HEK293 (cell line): ENCODE measurements at regions not wholly inside any gene's neighbourhood (a gene's known extent, or its start where the extent isn't known, plus 50 kb on each side); places are given as distances from the start of the nearest gene placed in this dataset.

Experiments used
- CTCF ChIA-PET: fragments of 350-600 bp; formaldehyde crosslinking; extraction: SDS; loops from one replicate; lab custom pipeline; 2021; ENCODE audit warnings: antibody characterized with exemption; lab: Yijun Ruan, JAX
- POLR2A ChIA-PET: fragments of 300-600 bp; formaldehyde crosslinking; extraction: SDS; loops from one replicate; lab custom pipeline; 2020; ENCODE audit warnings: antibody characterized with exemption, inconsistent platforms; lab: Yijun Ruan, JAX
- H3K27ac ChIP-seq: fragments of 200-500 bp; sonication (Bioruptor generic); 2 replicates; pipeline ENCODE4 v1.5.1; 2014; ENCODE audit warnings: low read depth, low read length, control low read depth, inconsistent platforms; ENCODE audit errors: extremely low read depth
- H3K36me3 ChIP-seq, 2 experiments: fragments of 200-500 bp in 1 of 2; sonication (Bioruptor generic) in 1 of 2; 1 replicate in 1 of 2; 2 replicates in 1 of 2; pipeline ENCODE4 v1.5.1; 2014 to 2017; ENCODE audit warnings: inconsistent platforms in 2 of 2, low read length in 2 of 2; ENCODE audit not compliant: control insufficient read depth in 2 of 2, insufficient read depth in 1 of 2
- H3K4me1 ChIP-seq: fragments of 200-500 bp; sonication (Bioruptor generic); 2 replicates; pipeline ENCODE4 v1.5.1; 2014; ENCODE audit warnings: mild to moderate bottlenecking, low read length, inconsistent platforms; ENCODE audit not compliant: control insufficient read depth, insufficient read depth
- H3K4me3 ChIP-seq: 2 replicates; pipeline ENCODE4 v1.5.1; 2011; ENCODE audit warnings: low read depth, mild to moderate bottlenecking, control low read depth, low read length, moderate library complexity
- H3K9me3 ChIP-seq: fragments of 200-500 bp; sonication (Bioruptor generic); 2 replicates; pipeline ENCODE4 v1.5.1; 2014; ENCODE audit warnings: low read depth, low read length, inconsistent platforms; ENCODE audit not compliant: control insufficient read depth, insufficient read depth
- BCL11A ChIP-seq: fragments of 450-650 bp; formaldehyde crosslinking; IDR thresholded peaks from 2 replicates; pipeline ENCODE4 v1.5.1; 2016; ENCODE audit warnings: low read depth, missing biosample characterization, missing genetic modification characterization
- IKZF3 ChIP-seq: fragments of 450-650 bp; IDR thresholded peaks from 2 replicates; pipeline ENCODE4 v1.5.0; 2018; ENCODE audit warnings: missing biosample characterization, mild to moderate bottlenecking, missing genetic modification characterization, moderate library complexity
- SALL2 ChIP-seq: fragments of 450-650 bp; formaldehyde crosslinking; IDR thresholded peaks from 2 replicates; pipeline ENCODE4 v1.5.0; 2017; ENCODE audit warnings: missing biosample characterization, mild to moderate bottlenecking, missing genetic modification characterization, borderline replicate concordance
- YY2 ChIP-seq: fragments of 450-650 bp; formaldehyde crosslinking; IDR thresholded peaks from 2 replicates; pipeline ENCODE4 v1.5.1; 2016; ENCODE audit warnings: missing biosample characterization, missing genetic modification characterization
- ZBTB20 ChIP-seq: fragments of 450-650 bp; formaldehyde crosslinking; IDR thresholded peaks from 2 replicates; pipeline ENCODE4 v1.5.1; 2016; ENCODE audit warnings: missing biosample characterization, missing genetic modification characterization
- ZNF121 ChIP-seq: fragments of 450-650 bp; formaldehyde crosslinking; IDR thresholded peaks from 2 replicates; pipeline ENCODE4 v1.5.1; 2016; ENCODE audit warnings: missing biosample characterization, missing genetic modification characterization
- ZNF23 ChIP-seq: fragments of 450-650 bp; formaldehyde crosslinking; IDR thresholded peaks from 2 replicates; pipeline ENCODE4 v1.5.1; 2016; ENCODE audit warnings: missing biosample characterization, missing genetic modification characterization, borderline replicate concordance
- ZNF404 ChIP-seq: fragments of 450-650 bp; formaldehyde crosslinking; IDR thresholded peaks from 2 replicates; pipeline ENCODE4 v1.5.1; 2017; ENCODE audit warnings: missing biosample characterization, missing genetic modification characterization
- ZNF558 ChIP-seq: fragments of 450-650 bp; formaldehyde crosslinking; IDR thresholded peaks from 2 replicates; pipeline ENCODE4 v1.5.1; 2016; ENCODE audit warnings: missing biosample characterization, missing genetic modification characterization
- ZNF660 ChIP-seq: fragments of 450-650 bp; IDR thresholded peaks from 2 replicates; pipeline ENCODE4 v1.5.1; 2018; ENCODE audit warnings: missing biosample characterization, mild to moderate bottlenecking, missing genetic modification characterization
- TF ChIP-seq, protein P1 (sequence below): fragments of 450-650 bp; formaldehyde crosslinking; IDR thresholded peaks from 2 replicates; pipeline ENCODE4 v1.5.1; 2017; ENCODE audit warnings: missing biosample characterization, missing genetic modification characterization
- TF ChIP-seq, protein P2 (sequence below): fragments of 450-650 bp; formaldehyde crosslinking; IDR thresholded peaks from 2 replicates; pipeline ENCODE4 v1.5.1; 2016; ENCODE audit warnings: missing biosample characterization, missing genetic modification characterization, borderline replicate concordance
- TF ChIP-seq, protein P3 (sequence below): fragments of 450-650 bp; formaldehyde crosslinking; IDR thresholded peaks from 2 replicates; pipeline ENCODE4 v1.5.1; 2016; ENCODE audit warnings: missing biosample characterization, missing genetic modification characterization

DNA sequence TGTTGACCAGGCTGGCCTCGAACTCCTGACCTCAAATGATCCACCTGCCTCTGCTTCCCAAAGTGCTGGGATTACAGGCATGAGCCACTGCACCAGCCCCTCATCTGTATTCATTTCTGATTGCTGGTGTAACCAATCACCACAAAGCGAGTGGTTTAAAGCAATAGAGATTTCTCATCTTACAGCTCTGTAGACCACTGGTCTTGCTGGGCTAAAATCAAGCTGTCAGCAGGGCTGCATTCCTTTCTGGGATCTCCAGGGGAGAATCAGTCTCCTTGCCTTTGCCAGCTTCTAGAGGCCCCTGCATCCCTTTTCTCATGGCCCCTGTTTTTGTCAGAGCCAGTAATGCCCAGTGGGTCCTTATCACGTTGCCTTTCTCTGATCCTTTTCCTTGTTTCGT is 49.9 kb upstream of the PMEPA1 start:
- Histone ChIP-seq H3K27ac (no peak overlapping the region), H3K36me3 (no peaks in the 10 kb centered on the region), H3K4me3 (no peak overlapping the region), H3K9me3 (no peaks in the 10 kb centered on the region), H3K4me1 (no peaks in the 10 kb centered on the region)
- CTCF ChIA-PET, result no interaction called here
- no peak for TF ChIP-seq YY2 (tag by site-specific recombination)
- TF ChIP-seq ZNF404 (tag by site-specific recombination), result no peak
- TF ChIP-seq, protein P1, sequence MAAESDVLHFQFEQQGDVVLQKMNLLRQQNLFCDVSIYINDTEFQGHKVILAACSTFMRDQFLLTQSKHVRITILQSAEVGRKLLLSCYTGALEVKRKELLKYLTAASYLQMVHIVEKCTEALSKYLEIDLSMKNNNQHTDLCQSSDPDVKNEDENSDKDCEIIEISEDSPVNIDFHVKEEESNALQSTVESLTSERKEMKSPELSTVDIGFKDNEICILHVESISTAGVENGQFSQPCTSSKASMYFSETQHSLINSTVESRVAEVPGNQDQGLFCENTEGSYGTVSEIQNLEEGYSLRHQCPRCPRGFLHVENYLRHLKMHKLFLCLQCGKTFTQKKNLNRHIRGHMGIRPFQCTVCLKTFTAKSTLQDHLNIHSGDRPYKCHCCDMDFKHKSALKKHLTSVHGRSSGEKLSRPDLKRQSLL (tag by site-specific recombination), result no peak
- no peak for TF ChIP-seq ZNF660
- no peak for TF ChIP-seq ZNF23
- TF ChIP-seq, protein P2, sequence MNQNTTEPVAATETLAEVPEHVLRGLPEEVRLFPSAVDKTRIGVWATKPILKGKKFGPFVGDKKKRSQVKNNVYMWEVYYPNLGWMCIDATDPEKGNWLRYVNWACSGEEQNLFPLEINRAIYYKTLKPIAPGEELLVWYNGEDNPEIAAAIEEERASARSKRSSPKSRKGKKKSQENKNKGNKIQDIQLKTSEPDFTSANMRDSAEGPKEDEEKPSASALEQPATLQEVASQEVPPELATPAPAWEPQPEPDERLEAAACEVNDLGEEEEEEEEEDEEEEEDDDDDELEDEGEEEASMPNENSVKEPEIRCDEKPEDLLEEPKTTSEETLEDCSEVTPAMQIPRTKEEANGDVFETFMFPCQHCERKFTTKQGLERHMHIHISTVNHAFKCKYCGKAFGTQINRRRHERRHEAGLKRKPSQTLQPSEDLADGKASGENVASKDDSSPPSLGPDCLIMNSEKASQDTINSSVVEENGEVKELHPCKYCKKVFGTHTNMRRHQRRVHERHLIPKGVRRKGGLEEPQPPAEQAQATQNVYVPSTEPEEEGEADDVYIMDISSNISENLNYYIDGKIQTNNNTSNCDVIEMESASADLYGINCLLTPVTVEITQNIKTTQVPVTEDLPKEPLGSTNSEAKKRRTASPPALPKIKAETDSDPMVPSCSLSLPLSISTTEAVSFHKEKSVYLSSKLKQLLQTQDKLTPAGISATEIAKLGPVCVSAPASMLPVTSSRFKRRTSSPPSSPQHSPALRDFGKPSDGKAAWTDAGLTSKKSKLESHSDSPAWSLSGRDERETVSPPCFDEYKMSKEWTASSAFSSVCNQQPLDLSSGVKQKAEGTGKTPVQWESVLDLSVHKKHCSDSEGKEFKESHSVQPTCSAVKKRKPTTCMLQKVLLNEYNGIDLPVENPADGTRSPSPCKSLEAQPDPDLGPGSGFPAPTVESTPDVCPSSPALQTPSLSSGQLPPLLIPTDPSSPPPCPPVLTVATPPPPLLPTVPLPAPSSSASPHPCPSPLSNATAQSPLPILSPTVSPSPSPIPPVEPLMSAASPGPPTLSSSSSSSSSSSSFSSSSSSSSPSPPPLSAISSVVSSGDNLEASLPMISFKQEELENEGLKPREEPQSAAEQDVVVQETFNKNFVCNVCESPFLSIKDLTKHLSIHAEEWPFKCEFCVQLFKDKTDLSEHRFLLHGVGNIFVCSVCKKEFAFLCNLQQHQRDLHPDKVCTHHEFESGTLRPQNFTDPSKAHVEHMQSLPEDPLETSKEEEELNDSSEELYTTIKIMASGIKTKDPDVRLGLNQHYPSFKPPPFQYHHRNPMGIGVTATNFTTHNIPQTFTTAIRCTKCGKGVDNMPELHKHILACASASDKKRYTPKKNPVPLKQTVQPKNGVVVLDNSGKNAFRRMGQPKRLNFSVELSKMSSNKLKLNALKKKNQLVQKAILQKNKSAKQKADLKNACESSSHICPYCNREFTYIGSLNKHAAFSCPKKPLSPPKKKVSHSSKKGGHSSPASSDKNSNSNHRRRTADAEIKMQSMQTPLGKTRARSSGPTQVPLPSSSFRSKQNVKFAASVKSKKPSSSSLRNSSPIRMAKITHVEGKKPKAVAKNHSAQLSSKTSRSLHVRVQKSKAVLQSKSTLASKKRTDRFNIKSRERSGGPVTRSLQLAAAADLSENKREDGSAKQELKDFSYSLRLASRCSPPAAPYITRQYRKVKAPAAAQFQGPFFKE (tag by site-specific recombination), result no peak
- TF ChIP-seq ZBTB20, result no peak
- TF ChIP-seq, protein P3, sequence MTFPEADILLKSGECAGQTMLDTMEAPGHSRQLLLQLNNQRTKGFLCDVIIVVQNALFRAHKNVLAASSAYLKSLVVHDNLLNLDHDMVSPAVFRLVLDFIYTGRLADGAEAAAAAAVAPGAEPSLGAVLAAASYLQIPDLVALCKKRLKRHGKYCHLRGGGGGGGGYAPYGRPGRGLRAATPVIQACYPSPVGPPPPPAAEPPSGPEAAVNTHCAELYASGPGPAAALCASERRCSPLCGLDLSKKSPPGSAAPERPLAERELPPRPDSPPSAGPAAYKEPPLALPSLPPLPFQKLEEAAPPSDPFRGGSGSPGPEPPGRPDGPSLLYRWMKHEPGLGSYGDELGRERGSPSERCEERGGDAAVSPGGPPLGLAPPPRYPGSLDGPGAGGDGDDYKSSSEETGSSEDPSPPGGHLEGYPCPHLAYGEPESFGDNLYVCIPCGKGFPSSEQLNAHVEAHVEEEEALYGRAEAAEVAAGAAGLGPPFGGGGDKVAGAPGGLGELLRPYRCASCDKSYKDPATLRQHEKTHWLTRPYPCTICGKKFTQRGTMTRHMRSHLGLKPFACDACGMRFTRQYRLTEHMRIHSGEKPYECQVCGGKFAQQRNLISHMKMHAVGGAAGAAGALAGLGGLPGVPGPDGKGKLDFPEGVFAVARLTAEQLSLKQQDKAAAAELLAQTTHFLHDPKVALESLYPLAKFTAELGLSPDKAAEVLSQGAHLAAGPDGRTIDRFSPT, result no peak
- no peak for TF ChIP-seq SALL2 (tag by site-specific recombination)
- no peak for TF ChIP-seq ZNF558 (tag by site-specific recombination)
- no peak for TF ChIP-seq BCL11A (tag by site-specific recombination)
- TF ChIP-seq IKZF3, result no peak
- TF ChIP-seq ZNF121 (tag by site-specific recombination), result no peak
- POLR2A ChIA-PET, result no interaction called here
